SH-SY5Y (cell line): ENCODE measurements at regions not wholly inside any gene's neighbourhood (a gene's known extent, or its start where the extent isn't known, plus 50 kb on each side); places are given as distances from the start of the nearest gene placed in this dataset.

Experiments
- GATA2 ChIP-seq: IDR thresholded peaks from 2 replicates; pipeline ENCODE4 v1.6.1; 2011; ENCODE audit warnings: mild to moderate bottlenecking, low read depth, low read length
- GATA3 ChIP-seq: IDR thresholded peaks from 2 replicates; pipeline ENCODE4 v1.6.1; 2011; ENCODE audit warnings: low read depth, mild to moderate bottlenecking, low read length, moderate library complexity

- TF ChIP-seq GATA2 = no peak
- no peak for TF ChIP-seq GATA3
Observed at GRCh38 chr12:67415473-67415872, 146.3 kb downstream of the CAND1 start.
